GM18519 (cell line): ENCODE measurements at regions not wholly inside any gene's neighbourhood (a gene's known extent, or its start where the extent isn't known, plus 50 kb on each side); places are given as distances from the start of the nearest gene placed in this dataset.
"Not testable (repeated sequence)": the region's sequence is repeated elsewhere in the genome, so short reads cannot be mapped to it uniquely, and the experiment has no call there.

Experiments
- ATAC-seq: cut with Tn5 transposase; IDR thresholded peaks from one replicate; pipeline ENCODE4 v1.9.1; 2021; ENCODE audit warnings: mild to moderate bottlenecking, moderate library complexity; ENCODE audit not compliant: unreplicated experiment, low FRiP score

DNA sequence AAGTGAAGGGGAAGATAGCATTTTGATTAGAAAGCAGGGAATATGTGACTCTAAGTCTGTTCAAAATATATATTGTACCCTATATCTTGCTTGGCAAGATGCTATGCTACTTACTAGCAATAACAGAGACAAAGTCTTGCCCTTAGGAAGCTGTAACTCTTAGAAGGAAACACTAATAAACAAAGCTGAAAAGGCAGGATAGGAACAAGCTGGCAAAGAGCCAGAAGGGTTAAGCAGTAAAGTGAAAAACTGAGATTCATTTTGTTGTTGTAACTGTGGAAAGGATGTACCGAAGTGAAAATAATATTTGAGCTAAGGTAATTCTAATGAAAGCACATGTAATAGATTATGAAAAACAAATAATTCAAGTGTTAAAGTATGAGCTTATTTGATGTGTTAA is 527.1 kb upstream of the FLRT2 start:
- no peak for ATAC-seq

- ATAC-seq, result no peak
These were observed 526.1 kb upstream of the FLRT2 start for GRCh38 chr14:85003805-85004204.

DNA sequence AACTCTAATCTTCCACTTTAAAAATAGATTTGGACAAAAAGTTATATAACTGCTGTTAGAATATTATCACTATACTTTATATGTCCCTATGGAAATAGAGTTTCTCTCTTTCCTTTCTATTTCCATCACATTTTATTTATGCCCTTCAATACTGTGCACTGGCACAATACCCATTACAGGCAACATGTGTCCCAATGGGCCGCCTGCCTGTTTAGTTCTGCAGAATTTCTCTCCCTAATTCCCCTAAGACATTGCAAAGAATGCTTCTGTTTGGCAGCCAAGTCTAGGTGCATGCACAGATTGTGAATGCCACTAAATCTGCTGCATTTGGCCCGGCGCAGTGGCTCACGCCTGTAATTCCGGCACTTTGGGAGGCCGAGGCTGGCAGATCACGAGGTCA is 520.4 kb upstream of the FLRT2 start:
- no peak for ATAC-seq

DNA sequence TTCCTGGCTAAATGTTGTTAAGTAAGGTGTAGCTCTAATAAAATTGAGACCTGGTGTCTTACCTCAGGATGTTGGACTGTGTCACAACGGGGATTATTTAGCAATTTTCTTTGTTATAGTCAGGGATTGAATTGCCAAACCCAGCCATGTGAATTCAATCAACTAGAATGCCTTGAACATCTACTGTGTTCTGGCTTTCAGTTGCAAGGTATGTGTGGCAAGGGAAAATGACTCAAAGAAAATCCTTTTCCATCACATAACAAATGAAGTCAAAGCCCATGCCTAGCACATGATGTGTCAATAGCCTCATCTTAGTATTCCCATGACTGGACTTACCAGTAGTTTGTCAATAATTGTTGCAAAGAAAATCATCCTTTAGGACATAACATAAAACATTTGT is 519.8 kb upstream of the FLRT2 start:
- no peak for ATAC-seq

DNA sequence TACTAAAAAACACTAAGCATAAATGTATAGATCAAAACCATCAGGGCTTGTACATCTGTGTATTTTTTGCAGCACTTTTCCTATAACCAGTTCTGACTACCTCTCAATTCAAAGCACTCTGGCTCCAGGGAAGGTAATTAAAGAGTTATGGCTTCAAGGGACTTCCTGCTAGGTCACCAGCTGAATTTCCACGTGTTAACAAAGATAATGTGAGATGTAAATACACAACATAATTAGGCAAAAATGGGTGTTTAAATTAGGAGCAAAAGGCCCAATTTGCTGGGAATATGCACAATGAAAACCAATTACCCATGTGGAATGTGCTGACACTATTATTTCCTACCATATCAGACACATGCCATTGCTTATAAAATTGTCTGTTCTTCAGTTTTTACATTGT is 513.4 kb upstream of the FLRT2 start:
- no peak for ATAC-seq

DNA sequence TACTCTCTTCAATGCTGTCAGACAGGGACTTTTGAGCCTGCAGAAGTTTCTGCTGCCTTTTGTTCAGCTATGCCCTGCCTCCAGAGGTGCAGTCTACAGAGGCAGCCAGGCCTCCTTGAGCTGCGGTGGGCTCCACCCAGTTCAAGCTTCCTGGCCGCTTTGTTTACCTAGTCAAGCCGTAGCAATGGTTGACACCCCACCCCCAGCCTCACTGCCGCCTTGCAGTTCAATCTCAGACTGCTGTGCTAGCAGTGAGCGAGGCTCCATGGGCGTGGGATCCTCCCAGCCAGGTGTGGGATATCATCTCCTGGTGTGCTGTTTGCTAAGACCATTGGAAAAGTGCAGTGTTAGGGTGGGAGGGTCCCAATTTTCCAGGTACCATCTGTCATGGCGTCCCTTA is 506.1 kb upstream of the FLRT2 start:
- not testable (repeated sequence) for ATAC-seq

DNA sequence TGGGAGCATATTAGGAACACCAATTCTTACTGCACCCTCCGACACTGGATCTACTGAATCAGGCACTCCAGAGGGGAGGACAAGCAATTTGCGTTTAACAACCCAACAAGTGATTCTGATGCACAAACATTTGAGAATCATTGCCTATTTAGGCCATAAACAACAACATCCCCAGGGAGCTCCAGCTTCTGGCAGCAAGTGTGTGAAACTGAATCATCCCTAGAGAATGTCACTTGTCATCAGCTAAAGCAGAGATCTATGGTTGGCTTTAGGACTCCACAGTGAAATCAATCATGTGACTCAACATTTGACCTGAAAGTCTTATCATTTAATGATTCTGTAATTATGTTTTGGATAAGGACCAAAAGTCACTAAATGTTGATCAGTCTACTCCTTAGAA is 505.0 kb upstream of the FLRT2 start:
- ATAC-seq, result no peak

GRCh38 chr14:85027681-85028370 is 502.1 kb upstream of the FLRT2 start:
- no peak for ATAC-seq

GRCh38 chr14:85037411-85037810 is 492.5 kb upstream of the FLRT2 start:
- ATAC-seq, result no peak

DNA sequence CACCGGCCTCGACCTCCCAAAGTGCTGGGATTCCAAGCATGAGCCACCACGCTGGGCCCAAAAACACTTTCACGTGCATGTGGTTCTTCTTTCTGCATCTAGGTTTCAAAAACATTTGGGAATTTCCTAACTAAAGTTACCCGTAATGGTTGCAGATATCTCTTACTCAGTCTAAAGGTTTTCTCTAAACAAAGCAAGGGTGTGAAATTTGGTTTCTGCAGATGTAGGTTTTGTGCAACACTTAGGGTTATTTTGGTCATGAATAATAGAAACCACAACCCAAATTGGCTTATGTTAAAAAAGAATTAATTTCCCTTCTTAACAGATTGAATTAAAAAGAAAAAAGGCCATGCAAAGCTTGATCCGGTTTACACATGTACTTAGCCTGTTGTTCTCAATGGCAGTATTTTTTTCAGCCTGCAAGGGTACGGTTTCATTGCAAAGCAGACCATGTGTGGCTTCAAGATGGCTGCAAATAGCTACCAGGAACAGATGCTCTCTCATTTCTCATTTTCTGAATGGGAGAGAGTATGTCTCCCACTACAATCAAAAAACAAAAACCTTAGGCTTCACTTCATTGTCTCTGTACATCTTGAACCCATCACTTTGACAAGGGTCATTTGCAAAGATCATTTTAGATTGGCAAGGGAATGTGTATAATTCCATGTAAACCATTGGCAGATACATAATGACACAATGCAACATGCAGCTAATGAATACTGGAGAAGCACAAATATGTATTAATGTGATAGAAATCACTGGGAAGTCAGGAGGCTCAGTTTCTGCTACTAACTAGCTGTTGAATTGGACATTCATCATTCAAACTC is 491.2 kb upstream of the FLRT2 start:
- no peak for ATAC-seq

DNA sequence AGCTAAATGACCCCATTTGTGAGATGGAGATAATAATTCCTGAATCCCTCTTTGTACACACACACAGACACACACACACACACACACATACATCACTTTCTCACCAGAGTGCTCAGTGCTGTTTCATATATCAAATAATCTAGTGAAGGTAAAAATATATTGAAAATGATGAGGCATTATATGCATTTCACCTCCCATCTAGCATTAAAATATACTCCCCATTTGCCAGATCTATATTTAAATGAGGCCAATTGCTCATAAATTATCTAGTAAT is 490.7 kb upstream of the FLRT2 start:
- ATAC-seq, result no peak

GRCh38 chr14:85040046-85040685 is 489.8 kb upstream of the FLRT2 start:
- ATAC-seq, result no peak

DNA sequence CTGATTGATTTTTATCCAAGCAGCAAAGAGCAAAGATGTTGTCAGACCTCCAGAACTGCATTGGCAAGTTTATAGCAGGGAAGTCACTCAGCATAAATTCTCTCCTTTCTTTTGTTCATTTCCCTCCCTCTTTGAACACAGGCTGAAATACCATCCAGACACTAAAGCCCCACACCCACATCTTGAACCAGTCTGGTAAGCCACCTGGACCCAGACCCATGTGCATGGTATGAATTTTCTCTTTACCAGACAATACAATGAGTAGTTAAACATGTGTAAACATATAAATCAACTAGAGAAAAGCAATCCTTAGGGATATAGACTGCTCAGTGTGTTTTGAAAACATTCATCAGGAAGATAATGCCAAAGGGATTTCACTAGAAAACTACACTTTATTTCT is 488.3 kb upstream of the FLRT2 start:
- ATAC-seq, result no peak

DNA sequence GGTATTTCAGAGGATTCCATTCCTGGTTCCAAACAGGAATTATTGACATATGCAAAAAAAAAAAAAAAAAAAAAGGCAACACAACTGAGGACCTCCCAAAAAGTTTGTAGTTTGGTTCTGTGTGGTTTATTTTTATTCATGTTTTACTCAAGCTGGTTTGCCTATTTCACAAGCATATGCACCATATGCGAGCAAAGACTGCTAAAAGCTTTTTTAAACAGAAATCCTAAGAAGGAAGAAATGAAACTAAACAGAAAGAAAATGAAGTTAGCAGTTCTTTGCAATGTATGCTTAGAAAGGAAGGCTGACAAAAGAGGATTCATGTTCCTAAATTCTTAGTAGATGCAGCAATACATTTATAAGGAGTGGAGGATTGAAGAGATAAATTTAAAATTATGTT is 487.6 kb upstream of the FLRT2 start:
- no peak for ATAC-seq

DNA sequence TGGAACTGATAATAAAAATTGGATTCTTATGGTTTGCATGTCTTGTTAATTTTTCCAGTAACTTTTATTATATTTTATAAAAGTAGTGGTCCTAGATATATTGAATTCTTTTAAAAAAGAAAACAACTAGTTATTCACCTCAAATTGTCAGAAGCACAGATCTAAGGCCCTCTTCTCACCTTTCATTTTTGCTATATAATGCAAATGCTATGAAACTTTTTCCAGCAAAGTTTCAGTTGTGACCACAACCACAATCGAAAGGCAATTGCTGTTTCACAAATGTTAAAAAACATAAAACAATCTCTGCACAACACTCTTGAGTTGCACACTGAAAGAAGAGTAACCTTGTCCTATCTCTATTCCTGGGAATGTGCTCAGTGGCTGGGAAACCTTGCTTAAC is 479.8 kb upstream of the FLRT2 start:
- no peak for ATAC-seq

DNA sequence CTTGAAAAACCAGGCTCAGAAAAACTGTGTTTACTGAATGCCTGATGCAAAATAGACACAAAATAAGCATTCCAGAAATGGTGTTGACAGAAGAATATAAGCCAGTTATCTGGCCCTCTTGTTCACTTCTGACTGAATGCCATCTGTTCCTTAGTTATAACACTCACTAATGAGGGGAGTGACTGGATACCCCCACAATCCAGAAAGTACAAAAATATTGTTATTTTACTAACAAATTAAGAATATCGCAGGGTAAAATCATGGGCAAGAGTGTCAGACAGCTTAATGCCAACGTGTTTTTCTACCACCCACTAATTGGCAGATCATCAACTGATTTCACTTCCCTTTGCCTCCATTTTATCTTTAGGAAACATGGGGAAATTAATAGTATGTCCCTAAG is 477.3 kb upstream of the FLRT2 start:
- no peak for ATAC-seq

GRCh38 chr14:85054178-85054577 is 475.8 kb upstream of the FLRT2 start:
- ATAC-seq, result no peak

DNA sequence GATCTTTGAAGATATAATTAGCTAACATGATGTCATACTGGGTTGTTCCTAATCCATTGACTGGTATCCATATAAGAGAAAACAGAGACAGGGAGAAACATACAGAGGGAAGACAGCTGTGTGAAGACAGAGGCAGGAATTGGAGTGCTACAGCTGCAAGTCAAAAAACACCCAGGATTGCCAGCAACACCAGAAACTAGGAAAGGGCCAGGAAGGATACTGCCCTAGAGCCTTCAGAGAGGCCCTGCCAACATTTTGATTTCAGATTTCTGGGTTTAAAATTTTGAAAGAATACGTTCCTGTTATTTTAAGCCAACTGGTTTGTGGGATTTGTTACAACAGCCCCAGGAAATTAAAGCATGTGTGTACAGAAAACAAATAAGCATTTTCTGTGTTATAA is 473.7 kb upstream of the FLRT2 start:
- ATAC-seq, result no peak

DNA sequence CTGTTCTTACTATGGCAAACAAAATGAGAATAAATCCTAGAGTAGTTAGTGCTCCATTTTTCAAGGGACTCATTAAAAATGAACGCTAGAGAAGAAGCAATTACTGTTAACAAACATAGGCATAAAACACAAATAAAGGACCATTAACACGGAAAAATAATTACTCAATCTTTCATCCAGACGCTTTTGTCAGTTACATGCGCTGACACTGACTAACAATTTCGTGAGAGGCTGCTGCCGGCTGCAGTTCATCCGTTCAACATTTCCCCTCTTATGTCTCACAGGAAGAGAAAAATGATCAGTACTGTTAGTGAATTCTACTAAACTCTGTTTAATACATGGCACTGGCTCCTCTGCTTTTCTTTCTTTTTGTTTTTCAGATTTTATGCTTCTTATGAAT is 472.7 kb upstream of the FLRT2 start:
- no peak for ATAC-seq

GRCh38 chr14:85058150-85058549 is 471.8 kb upstream of the FLRT2 start:
- no peak for ATAC-seq

DNA sequence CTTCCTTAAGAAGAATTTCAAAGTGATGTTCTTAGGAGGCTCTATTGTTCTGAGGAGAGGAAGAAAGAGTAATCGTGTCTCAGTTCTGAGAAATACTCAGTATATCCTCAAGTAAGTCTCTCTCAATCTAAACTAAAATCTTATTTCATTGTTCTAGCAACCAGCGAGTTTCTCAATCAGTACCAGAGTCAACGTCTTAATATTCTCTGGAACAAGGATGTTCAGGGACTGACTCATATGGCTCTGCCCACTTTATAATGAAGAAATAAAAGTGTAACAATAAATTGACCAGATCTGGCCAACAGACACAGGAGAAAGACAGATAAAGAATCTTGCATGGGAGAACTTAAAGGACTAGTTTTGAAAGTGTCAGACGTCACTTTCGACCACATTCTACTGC is 469.8 kb upstream of the FLRT2 start:
- no peak for ATAC-seq

- no peak for ATAC-seq
These were observed 468.7 kb upstream of the FLRT2 start for GRCh38 chr14:85061256-85061655.
